DMS 273 (cell line): ENCODE measurements at regions not wholly inside any gene's neighbourhood (a gene's known extent, or its start where the extent isn't known, plus 50 kb on each side); places are given as distances from the start of the nearest gene placed in this dataset.

Experiments used
- DNase-seq: peaks from one replicate; lab custom pipeline; 2025; ENCODE audit not compliant: unreplicated experiment; lab: John Stamatoyannopoulos, UW

DNA sequence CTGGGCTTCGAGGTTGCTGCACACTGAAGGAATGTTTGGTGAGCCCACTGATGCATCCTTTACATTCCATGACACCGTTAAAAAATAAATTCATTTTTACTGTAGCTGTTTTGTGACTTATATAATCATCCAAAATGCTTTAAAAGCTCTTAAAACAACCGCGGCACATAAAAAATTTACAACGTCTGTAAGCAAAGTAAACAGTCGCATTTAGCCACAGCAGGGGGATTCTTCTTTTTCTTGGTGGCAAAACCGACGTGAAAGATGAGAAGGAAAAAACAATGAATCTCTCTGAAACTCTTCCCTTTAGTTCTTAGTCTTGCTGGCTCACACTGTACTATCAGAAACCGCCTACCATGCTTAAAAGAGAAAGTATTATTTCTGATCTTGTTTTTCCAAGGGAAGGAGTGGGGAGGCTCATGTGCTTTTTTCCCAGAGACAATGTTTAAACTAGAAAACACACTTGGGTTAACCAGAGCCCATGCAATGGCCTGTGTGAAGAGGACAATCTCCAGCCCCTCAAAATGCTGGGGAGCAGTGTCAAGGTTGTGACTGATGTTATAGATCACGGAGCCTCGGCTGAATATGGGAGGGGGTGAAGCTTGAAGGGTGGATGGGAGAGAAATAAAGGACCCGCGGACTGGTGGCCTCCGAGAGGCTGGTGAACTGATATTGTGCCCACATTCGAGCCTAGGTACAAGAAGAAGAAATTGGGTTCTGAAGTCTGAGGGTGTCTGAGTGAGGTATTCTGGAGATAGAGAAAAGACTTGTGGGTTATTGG lies 91.1 kb downstream of the IRF8 start:
- DNase-seq: no peak

DNA sequence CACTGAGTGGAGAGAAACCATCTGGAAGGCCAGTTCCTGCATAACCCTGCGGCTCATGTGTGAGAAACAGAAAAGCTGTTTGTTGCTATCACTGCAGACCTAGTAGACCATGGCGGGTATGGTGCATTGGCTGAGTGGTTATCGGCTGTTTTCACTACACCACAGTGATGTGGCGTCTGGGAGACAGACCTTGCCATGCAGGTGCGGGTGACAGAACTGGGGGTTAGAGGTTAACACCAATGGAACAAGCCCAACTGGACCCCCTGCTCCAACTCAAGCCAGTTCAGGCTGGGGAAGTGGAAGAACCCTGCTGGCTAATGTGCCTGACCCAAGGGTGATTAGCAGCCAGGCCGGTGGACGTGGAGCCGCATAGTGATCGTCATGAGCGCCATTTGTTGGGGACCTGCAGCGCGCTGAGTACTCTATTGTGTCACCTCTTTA lies 91.9 kb downstream of the IRF8 start:
- DNase-seq: no peak

DNA sequence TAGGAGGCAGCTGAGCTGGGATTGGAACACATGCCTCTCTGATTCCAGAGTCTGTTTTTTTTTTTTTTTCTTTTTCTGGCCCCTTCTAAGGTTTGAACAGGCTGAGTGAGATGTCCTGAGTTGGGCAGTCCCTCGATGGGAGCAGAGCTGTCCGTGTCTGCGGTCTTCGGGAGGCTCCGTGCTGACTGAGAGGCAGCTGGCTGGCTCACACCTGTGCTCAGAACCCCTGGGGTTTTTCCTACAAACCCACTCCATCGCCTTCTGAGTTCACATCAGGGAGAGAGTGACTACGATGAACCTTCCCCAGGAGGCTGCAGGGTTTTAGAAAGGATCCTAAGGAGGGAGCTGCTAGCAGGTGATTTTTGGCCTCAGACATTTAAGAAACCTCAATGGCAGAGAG lies 92.5 kb downstream of the IRF8 start:
- no peak for DNase-seq

DNA sequence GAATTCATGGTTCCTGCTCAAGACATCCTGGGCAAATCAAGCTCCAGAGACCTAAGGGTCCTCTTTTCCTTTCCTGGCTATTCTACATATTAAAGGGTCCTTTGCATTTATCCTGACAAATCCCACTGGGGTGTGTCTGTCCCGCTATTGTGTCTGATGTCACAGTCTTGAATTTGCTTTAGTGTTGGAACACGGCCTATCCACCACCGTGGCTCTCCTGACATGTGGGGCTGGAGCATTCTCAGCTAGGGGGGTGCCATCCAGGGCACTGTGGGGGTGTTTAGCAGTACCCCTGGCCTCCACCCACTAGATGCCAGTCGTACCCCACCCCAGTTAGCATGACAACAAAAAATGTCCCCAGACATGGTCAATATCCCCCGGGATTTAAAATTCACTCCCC lies 92.9 kb downstream of the IRF8 start:
- DNase-seq: no peak

DNA sequence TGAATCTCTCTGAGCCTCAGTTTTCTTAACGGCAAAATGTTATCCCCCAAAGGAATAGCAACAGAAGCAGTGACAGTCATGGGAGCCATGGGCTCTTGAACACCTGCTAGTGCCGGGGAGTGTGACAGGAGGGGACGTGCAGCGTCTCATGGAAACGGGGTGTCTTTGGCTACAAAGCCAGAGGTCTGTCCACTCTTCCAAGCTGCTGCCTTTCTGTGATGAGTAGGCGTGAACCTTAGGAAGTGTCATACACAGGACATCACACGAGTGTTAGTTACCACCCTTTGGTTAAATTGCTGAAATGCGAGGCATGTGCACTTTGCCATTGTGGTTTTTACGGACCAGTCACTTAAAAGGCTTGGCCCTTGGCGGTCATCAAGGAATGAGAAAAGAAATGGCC lies 93.4 kb downstream of the IRF8 start:
- no peak for DNase-seq

DNA sequence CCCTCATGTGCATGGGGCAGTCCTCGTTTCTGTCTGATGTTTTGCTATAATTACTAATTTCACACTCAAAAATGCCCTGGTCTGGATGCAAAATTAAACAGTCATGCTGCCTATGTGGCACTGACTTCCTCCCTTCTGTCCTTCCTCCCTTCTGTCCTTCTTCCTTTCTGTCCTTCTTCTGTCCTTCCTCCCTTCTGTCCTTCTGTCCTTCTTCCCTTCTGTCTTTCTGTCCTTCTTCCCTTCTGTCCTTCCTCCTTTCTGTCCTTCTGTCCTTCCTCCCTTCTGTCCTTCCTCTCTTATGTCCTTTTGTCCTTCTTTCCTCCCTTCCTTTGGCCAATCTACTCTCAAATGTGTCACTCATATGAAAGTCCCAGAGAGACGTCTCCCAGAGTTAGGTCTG lies 93.8 kb downstream of the IRF8 start:
- no peak for DNase-seq

DNA sequence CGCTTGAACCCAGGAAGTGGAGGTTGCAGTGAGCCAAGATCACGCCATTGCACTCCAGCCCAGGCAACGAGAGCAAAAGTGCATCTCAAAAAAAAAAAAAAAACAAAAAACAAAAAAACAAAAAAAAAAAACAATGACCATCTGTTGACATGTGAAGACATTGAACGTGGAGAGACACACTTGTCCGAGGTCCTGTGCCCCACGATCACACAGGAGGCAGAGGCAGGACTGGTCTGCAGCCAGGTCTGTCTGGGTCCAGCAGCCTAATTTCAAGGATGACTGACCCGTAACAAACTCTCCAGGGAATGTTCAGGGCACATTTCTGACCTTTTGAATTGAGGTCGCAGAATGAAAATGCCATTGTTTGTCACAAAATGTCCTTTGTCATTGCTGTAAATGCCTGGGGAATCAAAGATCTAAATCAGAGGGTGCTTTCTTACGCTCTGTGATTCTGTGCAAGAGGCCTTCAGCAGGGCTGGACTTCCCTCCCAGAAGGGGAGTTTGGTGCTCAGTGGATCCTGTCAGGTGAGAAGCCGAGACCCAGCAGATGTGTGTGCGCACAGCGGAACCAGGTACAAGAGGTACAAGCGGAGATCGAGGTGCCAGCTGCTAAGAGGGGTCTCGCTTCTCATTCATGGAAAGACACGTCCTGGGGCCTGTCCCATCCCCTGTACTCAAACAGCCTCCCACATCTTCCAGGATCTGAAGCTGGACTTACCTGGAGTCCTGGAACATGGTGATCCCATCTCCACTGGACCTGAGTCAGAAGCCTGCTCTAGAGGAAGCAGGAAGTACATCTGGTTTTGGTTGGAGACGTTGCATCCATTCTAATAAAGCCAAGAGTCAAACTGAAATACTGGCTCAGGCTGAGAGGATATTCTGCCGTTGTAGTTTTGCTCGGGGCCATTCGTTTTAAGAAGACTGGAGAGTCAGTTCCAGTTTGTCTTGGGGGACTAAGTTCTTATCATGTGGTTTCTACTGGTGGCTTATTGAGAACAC lies 95.8 kb downstream of the IRF8 start:
- DNase-seq: no peak

DNA sequence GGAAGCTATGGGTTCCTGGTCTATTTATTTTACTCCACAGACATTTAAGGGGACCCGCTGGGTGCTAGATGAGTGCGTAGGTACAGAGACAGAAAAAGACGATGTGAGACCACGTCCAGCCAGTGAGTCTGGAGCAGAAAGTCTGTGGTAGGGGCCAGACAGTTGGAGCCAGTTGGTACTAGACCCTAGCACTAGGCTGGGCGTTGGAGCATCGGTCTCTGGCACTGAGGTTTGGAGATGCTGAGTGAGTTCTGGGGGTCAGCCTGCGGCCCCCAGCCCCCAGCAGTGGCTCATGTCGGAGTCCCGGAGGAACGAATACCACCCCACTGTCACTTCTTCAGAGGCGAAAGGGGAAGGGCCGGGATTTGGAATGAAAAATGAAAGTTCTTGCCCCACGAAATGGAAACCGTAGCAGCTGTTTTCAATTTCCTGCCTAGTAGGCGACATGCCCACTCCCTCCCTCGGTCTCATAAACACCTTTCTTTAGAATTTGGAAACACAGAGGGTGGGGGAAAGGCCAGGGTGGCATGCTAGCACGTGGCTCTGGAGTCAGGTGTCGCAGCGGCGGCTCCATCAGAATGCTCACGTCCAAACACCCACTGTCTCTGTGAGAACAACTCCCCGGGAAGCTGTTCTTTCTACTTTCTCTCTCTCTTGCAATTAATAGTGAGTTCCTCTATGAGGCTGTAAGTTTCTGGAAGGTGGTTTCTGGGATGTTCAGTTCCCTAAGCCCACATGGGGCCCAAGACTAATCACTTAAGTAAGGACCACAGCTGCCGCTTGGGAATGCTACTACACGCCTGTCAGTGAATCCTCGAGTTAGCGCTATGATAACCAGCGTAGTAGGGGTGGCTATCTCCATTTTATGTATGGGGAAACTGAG lies 96.8 kb downstream of the IRF8 start:
- no peak for DNase-seq

DNA sequence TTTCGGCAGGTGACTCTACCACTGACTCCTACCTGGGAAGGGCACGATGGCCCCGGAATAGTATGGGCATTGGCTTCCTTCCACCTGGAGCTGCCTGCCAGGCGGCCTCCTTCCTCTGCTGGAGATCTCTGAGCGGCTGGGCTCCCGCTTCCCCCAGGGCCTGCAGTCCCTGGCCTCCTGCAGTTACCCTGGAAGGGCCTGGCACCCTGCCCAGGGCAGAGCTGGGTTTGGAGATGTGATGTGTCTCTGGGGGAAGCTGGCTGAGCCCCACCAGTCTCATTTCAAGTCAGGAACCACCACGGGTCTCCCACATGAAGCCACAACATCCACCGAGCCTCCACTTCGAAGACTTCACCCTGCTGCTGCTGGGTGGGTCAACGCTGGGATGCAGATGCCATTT lies 97.9 kb downstream of the IRF8 start:
- no peak for DNase-seq

DNA sequence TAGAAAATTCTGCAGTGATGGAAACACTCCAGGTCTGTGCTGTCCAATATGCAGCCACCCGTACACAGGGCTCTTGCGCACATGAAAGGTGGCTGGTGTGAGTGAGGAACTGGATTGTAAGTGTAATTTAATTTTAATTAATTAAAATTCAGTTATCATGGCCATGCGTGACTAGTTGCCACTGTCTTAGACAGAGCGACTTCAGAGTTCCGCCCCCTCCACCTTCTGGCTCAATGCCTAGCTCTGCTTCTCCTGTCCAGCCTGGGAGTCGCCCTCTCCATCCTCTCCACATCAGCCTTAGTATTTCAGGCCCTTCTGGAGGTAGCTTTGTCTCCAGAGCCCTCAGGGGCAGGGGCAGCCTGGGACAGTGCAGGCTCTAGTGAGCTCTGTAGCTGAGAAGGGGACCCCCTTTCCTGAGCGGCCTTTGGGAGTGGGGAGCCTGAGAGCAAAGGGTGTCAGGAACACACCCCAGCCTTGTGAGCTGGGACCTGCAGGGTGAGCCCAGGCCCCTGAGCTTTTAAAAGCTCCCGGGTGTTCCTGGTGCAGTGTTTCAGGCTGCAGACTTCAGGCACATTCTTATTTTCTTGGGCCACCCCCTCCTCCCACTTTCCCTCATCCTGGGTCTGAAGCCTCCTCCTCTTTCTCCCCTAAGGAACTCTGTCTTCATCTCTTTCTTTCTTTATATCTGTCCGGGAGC lies 99.4 kb downstream of the IRF8 start:
- DNase-seq: no peak

DNA sequence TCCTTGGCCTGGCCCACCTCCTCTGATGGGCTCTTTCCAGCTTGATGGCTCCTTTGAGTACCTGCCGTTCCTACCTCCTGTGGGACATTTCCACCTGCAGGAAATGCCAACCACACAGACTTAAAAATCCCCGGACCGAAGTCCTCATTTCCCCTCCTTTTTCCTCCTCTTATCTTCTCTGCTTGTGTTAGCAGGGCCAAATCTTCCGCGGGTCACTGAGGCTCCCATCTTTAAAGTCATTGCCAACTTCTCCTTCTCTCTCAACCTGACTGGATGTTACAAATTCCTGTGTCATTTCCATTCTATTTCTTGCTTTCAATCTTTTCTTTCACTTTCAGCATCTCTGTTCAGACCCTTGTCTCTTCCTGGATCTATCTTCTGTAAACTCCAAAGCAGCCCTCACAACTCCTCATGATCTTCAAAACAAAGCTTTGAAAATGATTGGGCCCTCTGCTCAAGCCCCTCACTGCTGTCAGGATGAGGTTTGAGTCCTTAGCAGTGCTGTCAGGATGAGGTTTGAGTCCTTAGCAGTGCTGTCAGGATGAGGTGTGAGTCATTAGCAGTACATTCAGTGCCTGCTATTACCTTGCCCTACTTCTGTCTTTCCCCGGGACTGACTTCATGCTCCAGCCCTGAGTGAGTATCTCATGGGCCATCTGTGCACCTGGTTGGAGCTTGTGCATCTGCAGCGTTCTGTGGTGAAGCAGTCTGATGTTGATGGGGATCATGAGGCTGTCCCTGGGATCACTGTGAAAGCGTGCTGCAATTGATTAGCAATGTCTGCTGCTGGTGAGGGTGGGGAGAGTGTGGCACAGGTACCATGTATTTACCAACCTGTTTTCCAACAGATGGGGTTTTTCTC lies 100.1 kb downstream of the IRF8 start:
- no peak for DNase-seq

DNA sequence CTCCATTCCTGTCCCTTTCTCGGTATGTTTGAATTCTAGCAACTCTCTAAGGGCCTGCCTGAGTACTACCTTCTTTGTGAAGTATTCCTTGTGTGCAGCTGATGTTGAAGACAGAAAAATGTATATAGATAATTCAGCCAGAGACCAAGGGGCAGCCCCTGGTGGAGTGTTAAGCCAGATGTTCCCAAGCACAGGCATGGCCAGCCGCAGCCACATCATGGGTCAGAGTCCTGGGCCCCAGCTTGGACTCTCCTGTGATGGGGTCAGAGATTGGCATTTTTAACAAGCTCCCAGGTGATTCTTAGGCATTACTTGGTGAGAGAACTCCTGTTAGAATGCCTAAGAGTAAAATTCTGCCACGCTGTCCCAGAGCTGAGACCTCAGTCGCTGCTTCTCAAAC lies 100.8 kb downstream of the IRF8 start:
- DNase-seq: no peak

DNA sequence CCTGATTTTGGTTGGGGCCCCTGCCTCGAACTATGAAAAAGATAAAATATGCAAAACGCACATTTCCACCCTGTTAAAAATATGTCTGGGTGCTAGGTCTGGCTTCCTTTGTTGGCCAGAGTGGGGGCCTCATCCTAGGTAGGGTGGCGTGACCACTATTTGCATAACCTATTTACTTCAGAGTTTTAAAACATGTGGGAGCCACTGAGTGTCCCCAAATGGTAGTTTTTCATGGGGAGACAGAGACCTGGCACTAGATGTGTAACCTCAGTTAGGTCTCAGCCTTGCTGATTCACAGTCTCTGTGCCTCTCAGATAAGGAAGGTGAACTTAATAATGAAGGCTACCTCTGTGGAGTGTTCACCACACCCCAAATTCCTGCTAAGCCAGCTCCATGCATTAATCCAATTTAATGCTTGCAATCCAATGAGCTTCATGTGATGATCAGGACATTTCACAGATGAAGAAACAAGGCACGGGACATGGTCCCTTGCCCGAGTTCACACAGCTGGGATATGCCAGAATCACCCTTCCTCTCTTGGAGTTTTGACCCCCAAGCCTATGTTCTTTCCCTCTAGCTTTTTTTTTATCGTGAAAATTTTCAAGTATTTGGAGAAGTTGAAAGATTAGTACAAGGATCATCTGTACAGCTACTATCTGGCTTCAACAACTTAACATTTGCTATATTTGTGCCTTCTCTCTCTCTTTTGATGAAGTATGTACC lies 103.4 kb downstream of the IRF8 start:
- no peak for DNase-seq

DNA sequence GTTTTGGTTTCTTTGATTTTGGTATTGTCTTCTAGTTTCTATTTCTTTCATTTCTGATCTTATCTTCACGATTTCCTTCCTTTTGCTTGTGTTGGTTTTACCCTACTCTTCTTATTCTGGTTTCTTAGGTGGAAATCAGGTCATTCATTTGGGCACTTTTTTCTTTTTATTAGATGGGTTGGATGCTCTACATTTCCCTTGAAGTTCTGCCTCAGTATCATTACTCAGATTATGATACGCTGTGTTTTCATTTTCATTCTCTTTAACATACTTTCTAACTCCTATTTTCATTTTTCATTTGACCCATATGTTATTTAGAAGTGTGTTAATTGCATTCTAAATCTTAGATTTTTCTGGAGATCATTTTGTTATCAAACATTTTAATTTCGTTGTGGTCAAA lies 108.6 kb downstream of the IRF8 start:
- DNase-seq: no peak

DNA sequence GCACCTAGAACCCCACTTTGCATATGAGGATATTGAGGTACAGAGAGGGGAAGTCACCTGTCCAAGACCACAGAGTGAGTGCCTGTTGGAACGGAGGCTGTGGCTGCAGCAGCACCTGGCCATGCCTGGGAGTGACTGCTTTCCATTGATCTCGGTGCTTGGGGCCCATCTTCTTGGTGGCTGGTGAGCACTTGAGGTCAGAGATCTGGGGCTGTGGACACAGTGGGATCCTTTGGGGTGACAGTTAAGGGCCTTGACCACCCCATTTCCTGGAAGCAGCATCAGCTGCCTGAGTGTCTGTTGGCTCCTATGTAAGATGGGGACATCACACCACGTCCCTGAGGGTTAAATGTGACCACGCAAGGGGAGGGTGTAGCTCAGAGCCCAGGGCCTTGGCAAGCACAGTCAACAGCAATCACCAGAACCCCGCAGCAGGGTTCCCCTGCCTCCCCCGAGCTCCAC lies 111.7 kb downstream of the IRF8 start:
- no peak for DNase-seq

DNA sequence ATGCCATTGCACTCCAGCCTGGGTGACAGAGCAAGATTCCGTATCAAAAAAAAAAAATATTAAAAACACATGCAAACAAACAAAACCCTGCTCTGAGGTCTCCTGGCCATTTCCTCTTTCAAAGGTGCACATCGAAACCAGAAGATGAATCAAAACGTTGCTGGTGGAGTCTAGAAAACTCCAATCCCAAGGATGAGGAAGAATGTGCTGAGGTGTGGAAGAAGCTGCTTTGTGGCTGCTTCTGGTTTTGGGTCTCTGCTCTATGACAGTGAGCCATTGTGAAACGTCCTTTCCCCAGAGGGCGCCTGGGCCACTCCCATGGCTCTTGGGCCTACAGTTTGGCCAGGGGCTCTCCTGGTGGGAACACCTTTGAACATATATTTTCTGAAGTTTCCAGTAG lies 112.6 kb downstream of the IRF8 start:
- no peak for DNase-seq

DNA sequence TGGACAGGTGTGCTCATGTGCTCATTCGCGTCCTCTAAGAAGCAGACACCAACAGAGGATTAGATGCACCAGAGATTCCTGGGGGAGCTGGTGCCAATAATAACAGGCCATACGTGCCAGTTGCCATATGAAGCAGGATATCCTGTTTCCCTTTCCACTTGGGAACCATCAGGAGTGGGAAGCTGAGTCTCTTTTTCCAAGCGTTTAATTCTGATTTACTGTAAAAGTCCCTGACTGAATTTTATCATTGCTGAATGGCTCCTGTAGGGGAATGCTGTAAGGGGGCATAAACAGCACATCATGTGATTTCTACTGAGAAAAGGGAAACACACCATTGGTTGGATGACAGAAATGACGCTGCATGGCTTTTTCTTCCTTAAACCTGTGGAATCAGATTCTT lies 113.3 kb downstream of the IRF8 start:
- no peak for DNase-seq

DNA sequence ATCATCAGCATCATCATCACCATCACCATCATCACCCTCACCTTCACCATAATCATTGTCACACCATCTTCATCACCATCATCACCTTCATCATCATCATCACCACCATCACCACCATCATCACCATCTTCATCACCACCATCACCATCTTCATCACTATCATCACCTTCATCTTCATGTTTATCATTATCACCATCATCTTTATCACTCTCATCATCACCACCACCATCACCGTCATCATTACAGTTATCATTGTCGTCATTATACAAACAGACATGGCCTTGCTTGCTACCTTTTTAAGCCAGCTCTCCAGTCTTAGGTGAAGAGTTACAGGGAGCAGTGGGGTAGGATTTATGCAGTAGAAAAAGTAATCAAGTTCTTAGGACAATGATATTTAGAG lies 114.9 kb downstream of the IRF8 start:
- DNase-seq: no peak

DNA sequence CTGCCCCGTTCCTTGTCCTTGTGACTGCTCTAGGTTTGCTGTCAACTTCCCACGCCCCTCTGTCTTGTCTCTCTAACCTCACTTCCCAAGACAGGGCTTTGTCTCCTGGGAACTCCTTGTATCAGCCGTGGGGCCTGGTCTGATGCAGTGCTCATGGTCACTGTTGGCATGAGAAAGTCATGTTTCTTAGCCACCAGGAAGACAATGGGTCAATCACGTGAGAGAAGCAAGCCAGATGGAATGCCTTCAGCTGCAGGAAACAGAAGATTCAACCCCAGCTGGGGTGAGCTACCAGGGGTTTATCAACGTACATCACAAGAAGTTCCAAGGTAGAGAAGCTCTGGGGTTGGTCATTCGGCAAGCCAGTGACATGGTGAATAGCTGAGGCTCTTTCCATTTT lies 116.6 kb downstream of the IRF8 start:
- DNase-seq: no peak
